Brain microvascular endothelial cell (primary cell): ENCODE measurements at regions not wholly inside any gene's neighbourhood (a gene's known extent, or its start where the extent isn't known, plus 50 kb on each side); places are given as distances from the start of the nearest gene placed in this dataset.
"Not testable (repeated sequence)": the region's sequence is repeated elsewhere in the genome, so short reads cannot be mapped to it uniquely, and the experiment has no call there.

ENCODE experiments used
- DNase-seq: peaks from one replicate; pipeline ENCODE4 v3.0.0-alpha.2; 2020
- H3K27ac ChIP-seq: fragments of 250-450 bp; sonication (Bioruptor Pico); 2 replicates; pipeline ENCODE4 v1.5.1; 2020; ENCODE audit warnings: mild to moderate bottlenecking, moderate library complexity
- H3K27me3 ChIP-seq: fragments of 250-450 bp; sonication (Bioruptor Pico); replicated peaks from 2 replicates; pipeline ENCODE4 v1.5.1; 2020; ENCODE audit warnings: mild to moderate bottlenecking
- H3K36me3 ChIP-seq: fragments of 250-450 bp; sonication (Bioruptor Pico); replicated peaks from 2 replicates; pipeline ENCODE4 v1.5.1; 2020; ENCODE audit warnings: mild to moderate bottlenecking
- H3K4me3 ChIP-seq: 2 replicates; pipeline ENCODE4 v1.5.1; 2011; ENCODE audit warnings: low read depth, mild to moderate bottlenecking, control low read depth, low read length, moderate library complexity
- in situ Hi-C: cut with HindIII; loops from 2 replicates; pipeline ENCODE4 v1.10.0; 2017; ENCODE audit warnings: low sequenced_read_pairs, low pct_ligation_motif_present
- TF ChIP-seq, protein P1 (sequence below): IDR thresholded peaks from 2 replicates; pipeline ENCODE4 v1.5.1; 2011; ENCODE audit warnings: low read depth, mild to moderate bottlenecking, moderate library complexity, low read length, control low read depth, inconsistent platforms; ENCODE audit errors: missing control alignments

GRCh38 chr9:135173066-135173465, 85.6 kb downstream of the OLFM1 start:
- DNase-seq, result no peak
- no peak overlapping the region for H3K27ac ChIP-seq
- no peaks in the 10 kb centered on the region for H3K27me3 ChIP-seq
- H3K36me3 ChIP-seq, result no peaks in the 10 kb centered on the region
- no peak overlapping the region for H3K4me3 ChIP-seq
- in situ Hi-C loops, result no loop called here
- TF ChIP-seq, protein P1, sequence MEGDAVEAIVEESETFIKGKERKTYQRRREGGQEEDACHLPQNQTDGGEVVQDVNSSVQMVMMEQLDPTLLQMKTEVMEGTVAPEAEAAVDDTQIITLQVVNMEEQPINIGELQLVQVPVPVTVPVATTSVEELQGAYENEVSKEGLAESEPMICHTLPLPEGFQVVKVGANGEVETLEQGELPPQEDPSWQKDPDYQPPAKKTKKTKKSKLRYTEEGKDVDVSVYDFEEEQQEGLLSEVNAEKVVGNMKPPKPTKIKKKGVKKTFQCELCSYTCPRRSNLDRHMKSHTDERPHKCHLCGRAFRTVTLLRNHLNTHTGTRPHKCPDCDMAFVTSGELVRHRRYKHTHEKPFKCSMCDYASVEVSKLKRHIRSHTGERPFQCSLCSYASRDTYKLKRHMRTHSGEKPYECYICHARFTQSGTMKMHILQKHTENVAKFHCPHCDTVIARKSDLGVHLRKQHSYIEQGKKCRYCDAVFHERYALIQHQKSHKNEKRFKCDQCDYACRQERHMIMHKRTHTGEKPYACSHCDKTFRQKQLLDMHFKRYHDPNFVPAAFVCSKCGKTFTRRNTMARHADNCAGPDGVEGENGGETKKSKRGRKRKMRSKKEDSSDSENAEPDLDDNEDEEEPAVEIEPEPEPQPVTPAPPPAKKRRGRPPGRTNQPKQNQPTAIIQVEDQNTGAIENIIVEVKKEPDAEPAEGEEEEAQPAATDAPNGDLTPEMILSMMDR, result no peak

DNA sequence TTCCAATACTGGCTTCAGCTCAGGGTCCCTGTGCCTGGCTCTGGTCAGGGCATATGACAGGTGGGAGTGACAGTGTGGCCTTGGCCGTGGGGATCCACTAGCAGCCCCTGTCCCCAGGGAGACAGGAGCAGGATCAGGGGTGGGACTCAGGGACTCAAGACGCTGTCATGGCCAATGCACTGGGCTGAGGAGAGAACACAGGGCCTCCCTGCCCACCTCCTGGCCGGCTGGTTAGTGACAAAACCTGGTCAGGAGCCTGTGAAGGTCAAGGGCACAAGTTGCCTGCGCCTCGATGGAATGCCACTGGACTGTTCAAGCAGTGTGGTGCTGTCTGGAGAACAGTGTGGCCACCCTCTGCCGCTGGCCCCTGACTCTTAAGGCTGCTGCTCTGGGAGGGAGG, 86.8 kb downstream of the OLFM1 start:
- TF ChIP-seq, protein P1, result no peak
- no peak overlapping the region for H3K27ac ChIP-seq
- no peak for DNase-seq
- in situ Hi-C loops, result no loop called here
- H3K27me3 ChIP-seq, result no peaks in the 10 kb centered on the region
- no peaks in the 10 kb centered on the region for H3K36me3 ChIP-seq
- no peak overlapping the region for H3K4me3 ChIP-seq

- no peaks in the 10 kb centered on the region for H3K36me3 ChIP-seq
- TF ChIP-seq, protein P1, result no peak
- H3K27me3 ChIP-seq, result no peaks in the 10 kb centered on the region
- H3K4me3 ChIP-seq, result no peak overlapping the region
- no peak overlapping the region for H3K27ac ChIP-seq
- in situ Hi-C loops, result no loop called here
- DNase-seq, result no peak
These were observed 87.5 kb downstream of the OLFM1 start for GRCh38 chr9:135174981-135175380.

DNA sequence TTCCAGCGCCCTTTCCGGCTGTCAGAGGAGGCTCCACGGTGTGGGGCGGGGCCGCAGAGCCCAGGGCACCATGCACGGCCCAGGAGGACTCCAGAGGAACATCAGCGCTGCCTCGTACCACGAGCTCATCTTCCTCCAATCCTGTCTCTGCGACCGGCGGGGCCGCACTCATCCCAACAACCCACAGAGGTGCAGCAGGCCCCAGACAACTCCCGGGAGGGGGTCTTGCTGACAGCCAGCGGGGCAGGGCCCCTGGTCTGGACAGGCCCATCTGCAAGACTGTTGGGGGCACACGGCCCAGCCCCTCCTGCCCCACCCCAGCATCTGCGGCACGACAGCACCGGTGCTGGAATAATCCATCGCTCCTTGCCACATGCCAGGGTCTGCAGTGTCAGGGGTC, 88.8 kb downstream of the OLFM1 start:
- no peak overlapping the region for H3K4me3 ChIP-seq
- DNase-seq, result no peak
- no peaks in the 10 kb centered on the region for H3K36me3 ChIP-seq
- no peaks in the 10 kb centered on the region for H3K27me3 ChIP-seq
- in situ Hi-C loops, result no loop called here
- no peak overlapping the region for H3K27ac ChIP-seq
- TF ChIP-seq, protein P1, result no peak

DNA sequence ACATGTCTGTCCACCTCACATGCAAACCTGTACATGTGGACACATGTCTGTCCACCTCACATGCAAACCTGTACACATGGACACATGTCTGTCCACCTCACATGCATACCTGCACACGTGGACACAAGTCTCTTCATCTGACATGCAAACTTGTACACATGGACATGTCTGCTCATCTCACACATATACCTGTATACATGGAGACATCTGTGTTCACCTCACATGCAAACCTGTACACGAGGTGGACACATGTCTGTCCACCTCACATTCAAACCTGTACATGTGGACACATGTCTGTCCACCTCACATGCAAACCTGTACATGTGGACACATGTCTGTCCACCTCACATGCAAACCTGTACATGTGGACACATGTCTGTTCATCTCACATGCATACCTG, 90.1 kb downstream of the OLFM1 start:
- H3K36me3 ChIP-seq, DNase-seq, H3K4me3 ChIP-seq, H3K27ac ChIP-seq, in situ Hi-C loops, H3K27me3 ChIP-seq: not testable (repeated sequence)

DNA sequence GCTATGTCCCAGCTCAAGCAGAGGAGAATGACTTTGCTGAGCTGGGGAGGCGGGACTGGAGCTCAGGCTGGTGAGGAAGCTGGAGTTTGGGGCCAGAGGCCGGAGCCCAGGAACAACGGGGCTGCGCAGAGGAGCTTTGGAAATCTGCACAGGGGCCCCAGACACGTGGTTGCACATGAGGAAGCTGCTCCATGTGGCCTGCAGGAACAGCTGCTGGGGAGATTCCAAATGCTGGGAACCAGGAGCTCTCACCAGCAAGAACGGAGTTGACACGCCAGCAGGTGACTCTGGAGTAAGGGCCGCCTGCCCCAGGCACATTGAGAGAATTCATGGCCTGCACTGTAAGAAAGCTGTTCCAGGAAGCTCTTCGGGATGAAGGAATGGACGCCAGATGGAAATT, 91.0 kb downstream of the OLFM1 start:
- DNase-seq, result no peak
- Histone ChIP-seq H3K27me3 (no peaks in the 10 kb centered on the region), H3K36me3 (no peaks in the 10 kb centered on the region), H3K4me3 (no peak overlapping the region), H3K27ac (no peak overlapping the region)
- in situ Hi-C loops, result no loop called here
- TF ChIP-seq, protein P1, result no peak
